ENCODE measurements at regions not wholly inside any gene's neighbourhood (a gene's known extent, or its start where the extent isn't known, plus 50 kb on each side); places are given as distances from the start of the nearest gene placed in this dataset.
"Not testable (repeated sequence)": the region's sequence is repeated elsewhere in the genome, so short reads cannot be mapped to it uniquely, and the experiment has no call there.

DNA sequence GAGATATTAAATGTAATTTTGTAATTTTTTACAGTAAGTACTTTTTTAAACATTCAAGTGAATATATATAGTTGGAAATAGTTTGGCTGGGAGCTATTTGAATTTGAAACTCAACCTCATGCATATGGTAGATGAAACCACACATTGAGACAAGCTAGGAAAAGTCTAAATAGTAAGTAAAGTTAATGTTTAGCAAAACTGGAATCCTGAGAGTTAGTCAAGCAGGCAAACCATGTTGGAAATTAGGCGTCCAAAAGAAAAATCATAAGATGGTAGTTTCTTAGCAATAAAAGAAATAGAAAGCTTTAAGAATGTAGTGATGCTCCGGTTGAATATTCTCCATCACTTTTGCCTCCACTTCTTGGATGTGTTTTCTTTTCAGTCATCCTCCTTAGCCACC is 657.1 kb upstream of the CDH10 start:
- DNase-seq, result no peak
- H3K4me1 Mint-ChIP-seq (ENCODE audit: low read depth), result no peaks in the 10 kb centered on the region
- no peak overlapping the region for H3K27ac Mint-ChIP-seq
- H3K27me3 Mint-ChIP-seq (ENCODE audit: insufficient read depth), result no peaks in the 10 kb centered on the region
- no peaks in the 10 kb centered on the region for H3K36me3 Mint-ChIP-seq (ENCODE audit: low read depth)
- TF ChIP-seq, protein P1, sequence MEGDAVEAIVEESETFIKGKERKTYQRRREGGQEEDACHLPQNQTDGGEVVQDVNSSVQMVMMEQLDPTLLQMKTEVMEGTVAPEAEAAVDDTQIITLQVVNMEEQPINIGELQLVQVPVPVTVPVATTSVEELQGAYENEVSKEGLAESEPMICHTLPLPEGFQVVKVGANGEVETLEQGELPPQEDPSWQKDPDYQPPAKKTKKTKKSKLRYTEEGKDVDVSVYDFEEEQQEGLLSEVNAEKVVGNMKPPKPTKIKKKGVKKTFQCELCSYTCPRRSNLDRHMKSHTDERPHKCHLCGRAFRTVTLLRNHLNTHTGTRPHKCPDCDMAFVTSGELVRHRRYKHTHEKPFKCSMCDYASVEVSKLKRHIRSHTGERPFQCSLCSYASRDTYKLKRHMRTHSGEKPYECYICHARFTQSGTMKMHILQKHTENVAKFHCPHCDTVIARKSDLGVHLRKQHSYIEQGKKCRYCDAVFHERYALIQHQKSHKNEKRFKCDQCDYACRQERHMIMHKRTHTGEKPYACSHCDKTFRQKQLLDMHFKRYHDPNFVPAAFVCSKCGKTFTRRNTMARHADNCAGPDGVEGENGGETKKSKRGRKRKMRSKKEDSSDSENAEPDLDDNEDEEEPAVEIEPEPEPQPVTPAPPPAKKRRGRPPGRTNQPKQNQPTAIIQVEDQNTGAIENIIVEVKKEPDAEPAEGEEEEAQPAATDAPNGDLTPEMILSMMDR (IDR thresholded peaks at IDR 0.05), result no peak
- no peak overlapping the region for H3K4me3 Mint-ChIP-seq
- peaks cover 21% of the 10 kb centered on the region for H3K9me3 Mint-ChIP-seq

DNA sequence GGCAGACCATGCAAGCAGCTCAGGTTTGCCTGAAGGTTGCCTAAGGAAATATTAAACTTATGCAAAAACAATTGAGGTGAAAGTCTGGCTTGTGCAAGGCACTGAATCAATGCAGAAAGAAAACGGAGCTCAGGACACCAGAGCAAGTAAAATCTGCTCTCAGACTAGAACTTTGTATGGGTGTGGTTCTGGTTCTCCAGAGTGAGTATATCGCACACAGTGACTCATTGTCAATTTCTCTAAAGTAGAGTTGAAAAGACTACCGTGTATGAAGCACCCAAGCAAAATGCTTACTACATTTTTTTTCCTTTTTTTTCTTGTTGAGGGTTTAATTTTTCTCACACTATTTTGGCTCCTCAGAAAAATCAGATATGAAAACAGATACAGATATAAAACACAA is 650.3 kb upstream of the CDH10 start:
- TF ChIP-seq, protein P1 (IDR thresholded peaks at IDR 0.05), result no peak
- DNase-seq, result no peak
- Mint-ChIP-seq H3K27ac (no peak overlapping the region), H3K4me1 (ENCODE audit: low read depth) (no peaks in the 10 kb centered on the region), H3K9me3 (peaks cover 13% of the 10 kb centered on the region), H3K27me3 (ENCODE audit: insufficient read depth) (no peaks in the 10 kb centered on the region), H3K4me3 (no peak overlapping the region), H3K36me3 (ENCODE audit: low read depth) (no peaks in the 10 kb centered on the region)

DNA sequence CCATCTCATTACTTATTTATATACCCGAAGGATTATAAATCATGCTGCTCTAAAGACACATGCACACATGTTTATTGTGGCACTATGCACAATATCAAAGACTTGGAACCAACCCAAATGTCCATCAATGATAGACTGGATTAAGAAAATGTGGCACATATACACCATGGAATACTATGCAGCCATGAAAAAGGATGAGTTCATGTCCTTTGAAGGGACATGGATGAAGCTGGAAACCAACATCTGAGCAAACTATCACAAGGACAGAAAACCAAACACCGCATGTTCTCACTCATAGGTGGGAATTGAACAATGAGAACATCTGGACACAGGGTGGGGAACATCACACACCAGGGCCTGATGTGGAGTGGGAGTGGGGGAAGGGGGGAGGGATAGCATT is 645.0 kb upstream of the CDH10 start:
- not testable (repeated sequence) for H3K4me1 Mint-ChIP-seq (ENCODE audit: low read depth)
- peaks cover 23% of the 10 kb centered on the region for H3K9me3 Mint-ChIP-seq

DNA sequence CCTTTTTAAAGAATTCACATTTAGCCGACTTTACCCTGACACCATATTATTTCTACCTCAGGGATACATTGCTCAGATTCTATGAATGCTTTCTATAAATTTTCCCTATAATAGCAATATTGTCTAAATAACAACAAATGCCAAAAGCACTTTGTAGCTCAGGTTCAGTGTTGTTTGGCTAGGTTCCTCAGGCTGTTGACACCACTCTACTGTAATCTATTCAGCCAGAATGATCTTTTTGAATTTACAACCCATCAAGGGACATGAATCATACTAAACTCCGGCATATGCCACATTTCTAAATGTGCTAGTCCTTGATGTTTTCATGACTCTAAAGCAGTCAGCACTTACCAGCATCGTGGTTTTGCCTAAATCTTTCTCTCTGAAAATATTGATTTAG is 641.5 kb upstream of the CDH10 start:
- Mint-ChIP-seq H3K36me3 (ENCODE audit: low read depth) (no peaks in the 10 kb centered on the region), H3K4me3 (no peak overlapping the region), H3K9me3 (peaks cover 32% of the 10 kb centered on the region), H3K4me1 (ENCODE audit: low read depth) (no peaks in the 10 kb centered on the region), H3K27me3 (ENCODE audit: insufficient read depth) (no peaks in the 10 kb centered on the region), H3K27ac (no peak overlapping the region)
- no peak for DNase-seq
- TF ChIP-seq, protein P1 (IDR thresholded peaks at IDR 0.05), result no peak

More for the DNA sequence above, 645.0 kb upstream of the CDH10 start:
- not testable (repeated sequence) for DNase-seq; H3K27ac Mint-ChIP-seq; H3K36me3 Mint-ChIP-seq (ENCODE audit: low read depth); H3K4me3 Mint-ChIP-seq; H3K27me3 Mint-ChIP-seq (ENCODE audit: insufficient read depth)

DNA sequence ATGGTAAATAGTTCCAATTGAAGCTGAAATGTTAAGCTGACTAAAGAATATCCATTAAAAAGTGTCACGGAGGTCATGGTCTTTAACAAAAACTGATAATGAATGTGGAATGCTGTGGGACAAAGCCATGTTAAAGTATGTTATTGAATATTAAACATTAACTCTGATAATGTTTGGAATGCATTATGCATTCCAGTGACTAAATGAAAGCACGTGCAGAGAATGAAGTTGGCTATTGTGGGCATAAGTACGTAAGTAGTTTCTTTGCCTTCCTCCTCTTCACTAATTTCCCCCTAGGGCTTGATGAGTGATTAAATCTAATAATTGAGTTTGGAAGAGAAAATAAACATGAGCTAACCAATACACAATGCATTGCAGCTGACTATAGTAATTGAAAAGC is 640.4 kb upstream of the CDH10 start:
- Mint-ChIP-seq H3K4me3 (no peak overlapping the region), H3K9me3 (peaks cover 32% of the 10 kb centered on the region), H3K27ac (no peak overlapping the region), H3K36me3 (ENCODE audit: low read depth) (no peaks in the 10 kb centered on the region), H3K4me1 (ENCODE audit: low read depth) (no peaks in the 10 kb centered on the region), H3K27me3 (ENCODE audit: insufficient read depth) (no peaks in the 10 kb centered on the region)
- DNase-seq, result no peak
- TF ChIP-seq, protein P1 (IDR thresholded peaks at IDR 0.05), result no peak

DNA sequence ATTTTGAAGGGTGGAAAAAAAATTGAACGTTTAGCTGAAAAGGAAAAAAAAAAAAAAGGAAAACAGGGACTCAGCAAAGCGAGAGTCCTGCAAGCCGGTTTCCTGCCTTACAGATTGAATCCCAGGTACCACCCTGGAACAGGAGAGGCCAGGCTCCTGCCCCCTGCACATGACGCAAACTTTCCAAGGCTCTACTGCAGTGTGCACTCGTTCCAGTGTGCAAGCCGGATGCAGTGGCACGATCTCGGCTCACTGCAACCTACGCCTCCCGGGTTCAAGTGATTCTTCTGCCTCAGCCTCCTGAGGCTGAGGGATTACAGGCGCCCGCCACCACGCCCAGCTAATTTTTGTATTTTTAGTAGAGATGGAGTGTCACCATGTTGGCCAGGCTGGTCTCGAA is 618.7 kb upstream of the CDH10 start:
- not testable (repeated sequence) for H3K27me3 Mint-ChIP-seq (ENCODE audit: insufficient read depth); DNase-seq; H3K27ac Mint-ChIP-seq; H3K4me1 Mint-ChIP-seq (ENCODE audit: low read depth); H3K36me3 Mint-ChIP-seq (ENCODE audit: low read depth); H3K4me3 Mint-ChIP-seq
- peaks cover 35% of the 10 kb centered on the region for H3K9me3 Mint-ChIP-seq

DNA sequence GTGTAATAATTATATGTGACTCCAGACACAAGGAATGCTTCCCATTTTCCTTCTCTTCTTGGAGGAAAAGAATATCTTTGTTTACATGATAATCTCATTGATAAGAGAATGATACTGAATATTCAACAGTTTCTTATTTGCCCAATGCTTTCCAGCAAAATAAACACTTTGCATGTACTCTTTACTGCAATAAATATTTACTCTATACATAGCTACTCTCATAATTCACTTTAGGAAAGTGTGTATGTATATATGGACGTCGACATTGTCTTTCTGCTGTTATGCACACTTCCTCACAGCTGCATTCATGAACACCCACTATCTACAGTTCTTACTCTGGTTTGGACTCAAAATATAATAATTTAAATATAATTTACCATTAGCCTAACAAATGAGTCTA is 617.4 kb upstream of the CDH10 start:
- no peak overlapping the region for H3K4me3 Mint-ChIP-seq
- H3K4me1 Mint-ChIP-seq (ENCODE audit: low read depth), result no peaks in the 10 kb centered on the region
- H3K9me3 Mint-ChIP-seq, result peaks cover 22% of the 10 kb centered on the region
- TF ChIP-seq, protein P1 (IDR thresholded peaks at IDR 0.05), result no peak
- H3K27ac Mint-ChIP-seq, result no peak overlapping the region
- H3K36me3 Mint-ChIP-seq (ENCODE audit: low read depth), result no peaks in the 10 kb centered on the region; the same call in 1 of the 2 replicates
- DNase-seq, result no peak
- H3K27me3 Mint-ChIP-seq (ENCODE audit: insufficient read depth), result no peaks in the 10 kb centered on the region
